Activated CD8-positive, alpha-beta memory T cell treated with anti-CD3 and anti-CD28 coated beads, Interleukin-2, amount 50 U/mL, for 48 hours (primary cell): ENCODE measurements at regions not wholly inside any gene's neighbourhood (a gene's known extent, or its start where the extent isn't known, plus 50 kb on each side); places are given as distances from the start of the nearest gene placed in this dataset.

Experiments used
- DNase-seq: peaks from one replicate; pipeline ENCODE4 v3.0.0-alpha.2; 2020

GRCh38 chr4:23324021-23324690, 565.7 kb downstream of the PPARGC1A start:
- DNase-seq: no peak

GRCh38 chr4:23323436-23323835, 566.4 kb downstream of the PPARGC1A start:
- no peak for DNase-seq

GRCh38 chr4:23322732-23323131, 567.1 kb downstream of the PPARGC1A start:
- no peak for DNase-seq

DNA sequence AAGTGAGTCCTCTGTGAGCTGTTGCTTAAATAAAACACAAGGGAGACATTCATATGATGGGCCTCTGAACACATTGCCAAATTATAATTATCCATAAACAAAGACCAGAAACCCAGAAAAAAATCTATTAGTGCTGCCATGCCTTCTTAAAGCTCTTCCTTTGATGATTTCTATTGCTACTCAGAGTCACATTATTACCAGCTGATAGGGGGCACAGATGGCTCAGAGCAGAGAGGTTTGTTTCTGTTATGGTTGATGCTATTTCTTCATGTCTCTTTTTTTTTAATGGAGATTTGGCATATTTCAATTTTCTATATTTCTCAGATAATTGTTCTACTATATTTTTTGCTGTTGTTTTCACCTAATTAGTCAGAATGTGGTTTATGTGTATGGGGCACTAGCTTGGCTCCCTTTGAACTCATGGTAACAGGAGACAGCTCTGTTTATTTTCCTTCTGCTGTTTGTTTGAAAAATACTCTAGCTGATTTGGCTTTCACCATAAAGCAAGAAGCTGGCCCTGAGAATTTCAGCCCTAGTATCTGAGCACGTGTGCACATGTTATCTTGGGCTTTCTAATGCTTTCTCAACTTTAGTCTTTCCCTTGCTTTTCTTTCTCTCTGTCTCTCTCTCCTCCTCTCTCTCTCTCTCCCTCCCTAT, 568.8 kb downstream of the PPARGC1A start:
- no peak for DNase-seq

GRCh38 chr4:23312686-23313085, 577.2 kb downstream of the PPARGC1A start:
- no peak for DNase-seq

- no peak for DNase-seq
These were observed 577.9 kb downstream of the PPARGC1A start for GRCh38 chr4:23311983-23312382.

- DNase-seq: no peak
These were observed 584.8 kb downstream of the PPARGC1A start for GRCh38 chr4:23305026-23305425.

- DNase-seq: no peak
These were observed 591.5 kb downstream of the PPARGC1A start for GRCh38 chr4:23298371-23298770.

GRCh38 chr4:23297327-23297726, 592.5 kb downstream of the PPARGC1A start:
- no peak for DNase-seq

- no peak for DNase-seq
These were observed 598.4 kb downstream of the GBA3 start for GRCh38 chr4:23291139-23291538.

DNA sequence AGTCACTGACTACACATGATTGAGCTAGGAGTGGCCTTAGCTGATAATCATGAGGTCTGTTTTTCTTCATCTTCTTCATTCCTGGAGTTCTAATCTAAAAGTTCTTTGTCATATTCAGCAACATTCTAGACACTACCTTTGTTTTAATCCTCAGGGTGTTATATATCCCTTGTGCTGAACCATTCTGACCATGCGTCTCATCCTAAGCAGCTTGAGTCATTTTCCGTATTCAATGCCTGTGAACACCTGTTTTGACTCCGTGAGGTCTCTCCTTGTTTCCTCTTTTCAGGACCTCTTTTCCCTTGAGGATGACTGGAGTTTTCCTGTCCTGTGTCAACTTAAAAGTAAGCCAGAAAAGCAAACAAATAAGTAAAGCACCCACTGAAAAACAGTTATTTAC, 597.9 kb downstream of the GBA3 start:
- DNase-seq: no peak

DNA sequence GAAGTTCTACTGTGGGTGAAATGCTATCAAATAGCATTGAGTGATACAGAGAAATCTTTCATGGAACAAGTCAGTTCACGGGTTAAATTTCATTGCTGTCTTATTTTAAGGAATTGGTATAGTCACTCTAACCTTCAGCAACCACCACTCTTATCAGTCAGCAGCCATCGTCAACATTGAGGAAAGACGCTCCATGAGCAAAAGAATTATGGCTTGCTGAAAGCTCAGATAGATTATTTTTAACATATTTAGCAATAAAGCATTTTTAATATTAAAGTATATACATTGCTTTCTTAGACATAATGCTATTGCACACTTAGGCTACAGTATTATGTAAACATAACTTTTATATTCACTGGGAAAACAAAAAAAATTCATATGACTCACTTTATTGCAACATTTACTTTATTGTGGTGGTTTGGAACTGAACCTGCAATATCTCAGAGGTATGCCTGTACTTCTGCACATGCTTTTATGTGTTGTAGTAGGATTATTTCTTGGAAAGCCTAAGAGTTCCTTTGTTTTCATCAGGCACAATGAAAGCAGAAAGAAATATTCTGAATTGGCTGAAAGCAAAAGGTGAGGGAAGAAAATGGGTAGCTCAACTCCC, 586.7 kb downstream of the GBA3 start:
- DNase-seq: no peak

GRCh38 chr4:23278845-23279244, 586.1 kb downstream of the GBA3 start:
- DNase-seq: no peak

- DNase-seq: no peak
These were observed 583.3 kb downstream of the GBA3 start for GRCh38 chr4:23276076-23276475.

DNA sequence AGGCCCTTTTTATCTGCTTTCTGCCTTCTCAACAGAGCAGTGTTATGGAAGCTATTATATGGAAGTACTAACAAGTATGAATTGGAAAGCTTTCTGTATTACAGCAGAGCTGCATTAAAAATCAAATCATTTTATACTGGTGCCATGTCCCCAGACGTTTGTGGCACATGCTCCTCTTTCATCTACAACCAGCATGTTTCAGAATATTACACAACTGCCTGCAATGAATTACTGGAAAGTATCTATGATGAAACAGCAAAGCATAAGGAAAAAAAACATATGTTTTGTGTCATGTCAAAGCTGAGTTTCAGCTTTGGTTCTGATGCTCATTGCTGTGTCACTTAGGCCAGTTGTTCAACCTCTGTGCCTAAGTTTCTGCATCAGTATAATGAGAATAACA, 576.8 kb downstream of the GBA3 start:
- no peak for DNase-seq

- no peak for DNase-seq
These were observed 575.5 kb downstream of the GBA3 start for GRCh38 chr4:23268072-23268771.

DNA sequence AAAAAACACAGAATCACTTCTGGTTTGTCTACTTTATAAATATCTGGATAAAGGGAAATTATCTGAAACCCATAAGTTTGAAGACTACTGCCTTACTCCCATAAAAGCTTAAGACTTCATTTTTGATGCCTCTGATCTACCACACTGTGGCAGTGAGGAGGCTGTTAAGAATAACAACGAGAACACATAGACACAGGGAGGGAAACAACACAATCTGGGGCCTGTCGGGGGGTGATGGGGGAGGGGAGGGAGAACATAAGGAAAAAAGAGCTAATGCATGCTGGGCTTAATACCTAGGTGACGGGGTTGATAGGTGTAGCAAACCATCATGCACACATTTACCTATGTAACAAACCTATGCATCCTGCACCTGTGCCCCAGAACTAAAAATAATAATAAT, 573.7 kb downstream of the GBA3 start:
- DNase-seq: no peak

GRCh38 chr4:23260511-23260910, 567.8 kb downstream of the GBA3 start:
- no peak for DNase-seq

GRCh38 chr4:23245203-23245832, 552.6 kb downstream of the GBA3 start:
- DNase-seq: no peak

DNA sequence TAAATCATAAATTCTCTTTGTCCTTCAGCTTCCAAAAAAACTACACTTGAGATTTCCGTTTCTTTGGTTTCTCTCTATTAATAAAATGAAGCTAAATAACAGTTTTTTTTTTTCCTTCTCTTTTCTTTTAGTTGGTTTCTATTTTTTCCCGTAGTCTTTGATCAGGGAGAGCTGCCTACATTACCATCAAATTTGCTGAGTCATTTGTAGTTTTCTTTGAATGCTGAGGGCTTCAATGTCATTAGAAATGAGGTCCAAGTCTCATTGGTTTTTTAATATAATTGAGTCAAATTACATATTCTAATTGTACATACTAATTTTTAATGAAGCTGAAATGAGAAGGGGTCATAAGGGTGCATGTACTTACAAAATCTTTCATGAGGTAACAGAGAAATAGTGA, 550.2 kb downstream of the GBA3 start:
- DNase-seq: no peak

GRCh38 chr4:23241408-23241807, 548.7 kb downstream of the GBA3 start:
- no peak for DNase-seq

DNA sequence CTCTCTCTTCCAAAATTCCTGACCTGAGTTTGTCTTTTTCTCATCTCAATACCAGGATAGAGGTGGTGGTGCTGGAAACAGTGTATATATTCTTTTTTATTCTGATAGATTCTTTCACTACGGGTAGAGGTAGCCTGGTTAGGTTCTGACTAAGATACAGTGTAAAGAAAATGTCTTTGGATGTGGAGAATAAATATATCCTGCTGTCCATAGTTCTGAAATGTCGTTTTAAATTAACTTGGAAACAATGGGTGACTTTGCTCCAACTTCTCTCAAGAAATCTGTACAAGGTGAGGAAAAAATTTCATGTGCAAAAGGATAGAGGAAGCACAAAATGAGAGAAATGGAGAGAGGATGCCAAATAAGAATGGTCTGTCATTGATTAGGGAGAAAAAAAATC, 546.1 kb downstream of the GBA3 start:
- no peak for DNase-seq

DNA sequence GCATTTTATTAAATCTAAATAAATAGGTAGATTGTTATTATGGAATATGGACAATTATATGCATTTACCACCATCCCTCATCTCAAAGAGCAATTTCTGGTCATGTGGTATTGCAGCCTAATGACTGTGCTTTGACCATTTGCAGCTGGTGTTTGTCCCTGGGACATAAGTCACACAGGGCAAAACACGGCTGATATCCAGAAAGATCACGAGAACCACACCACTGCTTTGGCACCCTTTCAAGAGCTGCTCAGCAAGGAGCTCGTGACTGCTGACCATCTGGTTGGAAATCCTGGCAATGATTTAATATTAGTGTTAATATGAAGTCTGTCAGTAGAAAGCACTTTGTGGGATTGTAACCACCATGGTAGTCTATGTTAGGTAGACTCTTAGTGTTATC, 545.0 kb downstream of the GBA3 start:
- no peak for DNase-seq
